HG03378 (cell line): ENCODE measurements at regions not wholly inside any gene's neighbourhood (a gene's known extent, or its start where the extent isn't known, plus 50 kb on each side); places are given as distances from the start of the nearest gene placed in this dataset.
"Not testable (repeated sequence)": the region's sequence is repeated elsewhere in the genome, so short reads cannot be mapped to it uniquely, and the experiment has no call there.

Experiments
- ATAC-seq: cut with Tn5 transposase; IDR thresholded peaks from one replicate; pipeline ENCODE4 v1.9.1; 2021; ENCODE audit warnings: mild to moderate bottlenecking, moderate library complexity; ENCODE audit not compliant: unreplicated experiment

- ATAC-seq, result no peak
Measured at GRCh38 chr1:212495766-212496494, 63.2 kb downstream of the NENF start.

- no peak for ATAC-seq
Measured at GRCh38 chr1:212496682-212497081, 64.0 kb downstream of the NENF start.

GRCh38 chr1:212497553-212497952 lies 64.8 kb downstream of the NENF start:
- ATAC-seq, result no peak

- ATAC-seq, result no peak
Measured at GRCh38 chr1:212498283-212499040, 65.7 kb downstream of the NENF start.

GRCh38 chr1:212500351-212500750 lies 67.6 kb downstream of the NENF start:
- no peak for ATAC-seq

- no peak for ATAC-seq
Measured at GRCh38 chr1:212500983-212501382, 68.3 kb downstream of the NENF start.

- ATAC-seq, result no peak
Measured at GRCh38 chr1:212503714-212504113, 71.0 kb downstream of the NENF start.

- ATAC-seq, result peak; percentile 58
Measured at GRCh38 chr1:212504171-212504803, 71.6 kb downstream of the NENF start.

- no peak for ATAC-seq
Measured at GRCh38 chr1:212506666-212507065, 73.9 kb downstream of the NENF start.

GRCh38 chr1:212507369-212507768 lies 74.6 kb downstream of the NENF start:
- no peak for ATAC-seq

GRCh38 chr1:212512816-212513559 lies 80.3 kb downstream of the NENF start:
- ATAC-seq, result no peak

- no peak for ATAC-seq
Measured at GRCh38 chr1:212513586-212513985, 80.9 kb downstream of the NENF start.

- ATAC-seq, result no peak
Measured at GRCh38 chr1:212514056-212514614, 81.4 kb downstream of the NENF start.

GRCh38 chr1:212514782-212515181 lies 82.1 kb downstream of the NENF start:
- ATAC-seq, result no peak

- no peak for ATAC-seq
Measured at GRCh38 chr1:212515329-212515760, 82.6 kb downstream of the NENF start.

GRCh38 chr1:212516012-212516411 lies 83.3 kb downstream of the NENF start:
- ATAC-seq, result not testable (repeated sequence)

GRCh38 chr1:212518188-212519054 lies 85.7 kb downstream of the NENF start:
- no peak for ATAC-seq

GRCh38 chr1:212519131-212519530 lies 86.4 kb downstream of the NENF start:
- ATAC-seq, result no peak

- no peak for ATAC-seq
Measured at GRCh38 chr1:212520299-212520698, 87.6 kb downstream of the NENF start.

GRCh38 chr1:212520746-212521145 lies 87.8 kb upstream of the ATF3 start:
- no peak for ATAC-seq
